PFSK-1 (cell line): ENCODE measurements at regions not wholly inside any gene's neighbourhood (a gene's known extent, or its start where the extent isn't known, plus 50 kb on each side); places are given as distances from the start of the nearest gene placed in this dataset.

Experiments used
- FOXP2 ChIP-seq: optimal IDR thresholded peaks from 2 replicates; pipeline ENCODE3; 2011; ENCODE audit warnings: borderline replicate concordance, control low read depth, inconsistent platforms; ENCODE audit not compliant: insufficient read depth; ENCODE audit errors: extremely low read length, extremely low read depth
- POLR2AphosphoS5 ChIP-seq: IDR thresholded peaks from 2 replicates; pipeline ENCODE4 v1.6.1; 2012; ENCODE audit warnings: low read depth, mild to moderate bottlenecking, control low read depth, low read length, moderate library complexity
- REST ChIP-seq, 2 experiments: IDR thresholded peaks; 2 replicates each; pipeline versions ENCODE4 v1.6.1 to v1.8.0; 2011 to 2012; ENCODE audit warnings: low read depth in 2 of 2, low read length in 2 of 2, control low read depth in 1 of 2, inconsistent platforms in 1 of 2, mild to moderate bottlenecking in 1 of 2, moderate library complexity in 1 of 2; ENCODE audit not compliant: insufficient read depth in 1 of 2
- SIN3A ChIP-seq: IDR thresholded peaks from 2 replicates; pipeline ENCODE4 v1.6.1; 2012; ENCODE audit warnings: mild to moderate bottlenecking, low read length, moderate library complexity, borderline replicate concordance; ENCODE audit not compliant: insufficient read depth
- TAF1 ChIP-seq: IDR thresholded peaks from 2 replicates; pipeline ENCODE4 v1.6.1; 2012; ENCODE audit warnings: low read length, control low read depth, borderline replicate concordance; ENCODE audit not compliant: insufficient read depth

- no peak for TF ChIP-seq REST (IDR thresholded peaks at IDR 0.05; ENCODE audit: insufficient read depth in 1 of 2, low read depth in 2 of 2, low read length in 2 of 2)
- TF ChIP-seq FOXP2, result no peak
- no peak for TF ChIP-seq SIN3A
- TF ChIP-seq POLR2AphosphoS5, result no peak
- TF ChIP-seq TAF1, result no peak
Observed at GRCh38 chr21:33997436-33997835, 75.9 kb upstream of the MRPS6 start.

GRCh38 chr21:33994373-33994772 is 78.8 kb upstream of the ATP5PO start:
- TF ChIP-seq REST (IDR thresholded peaks at IDR 0.05; ENCODE audit: insufficient read depth in 1 of 2, low read depth in 2 of 2, low read length in 2 of 2), result no peak
- TF ChIP-seq SIN3A, result no peak
- TF ChIP-seq TAF1, result no peak
- no peak for TF ChIP-seq FOXP2
- TF ChIP-seq POLR2AphosphoS5, result no peak

- TF ChIP-seq TAF1 (no peak), POLR2AphosphoS5 (no peak)
Observed at GRCh38 chr21:33993286-33994231, 78.0 kb upstream of the ATP5PO start.

- TF ChIP-seq FOXP2 (no peak), POLR2AphosphoS5 (no peak), REST (IDR thresholded peaks at IDR 0.05; ENCODE audit: insufficient read depth in 1 of 2, low read depth in 2 of 2, low read length in 2 of 2) (no peak), SIN3A (no peak), TAF1 (no peak)
Observed at GRCh38 chr21:33991133-33991532, 75.5 kb upstream of the ATP5PO start.

GRCh38 chr21:33989440-33989839 is 73.8 kb upstream of the ATP5PO start:
- no peak for TF ChIP-seq TAF1
- TF ChIP-seq POLR2AphosphoS5, result no peak
- TF ChIP-seq FOXP2, result no peak
- no peak for TF ChIP-seq REST (IDR thresholded peaks at IDR 0.05; ENCODE audit: insufficient read depth in 1 of 2, low read depth in 2 of 2, low read length in 2 of 2)
- no peak for TF ChIP-seq SIN3A
